Liver (tissue), 3 donors: ENCODE measurements at regions not wholly inside any gene's neighbourhood (a gene's known extent, or its start where the extent isn't known, plus 50 kb on each side); places are given as distances from the start of the nearest gene placed in this dataset.

Source experiments
- CTCF ChIP-seq: fragments of 150-350 bp; IDR thresholded peaks from 2 replicates; pipeline ENCODE4 v1.5.1; 2017; ENCODE audit warnings: improper control_type of control experiment, low read depth, low read length; ENCODE audit not compliant: missing input control
- HNF4A ChIP-seq, 2 donors: conservative IDR thresholded peaks; 2 replicates each; pipeline ENCODE4 v1.6.1; 2016; ENCODE audit warnings: antibody characterized with exemption in 2 of 2, mild to moderate bottlenecking in 2 of 2
- JUND ChIP-seq, 2 donors: IDR thresholded peaks; 2 replicates each; pipeline ENCODE4 v1.6.1; 2016; ENCODE audit warnings: antibody characterized with exemption in 2 of 2
- REST ChIP-seq: IDR thresholded peaks from 2 replicates; pipeline ENCODE4 v1.6.1; 2016; ENCODE audit warnings: antibody characterized with exemption, mild to moderate bottlenecking
- RXRA ChIP-seq, 2 donors: IDR thresholded peaks; 2 replicates each; pipeline ENCODE4 v1.6.1; 2017 to 2018; ENCODE audit warnings: antibody characterized with exemption in 2 of 2, mild to moderate bottlenecking in 1 of 2
- SP1 ChIP-seq: IDR thresholded peaks from 2 replicates; pipeline ENCODE4 v1.6.1; 2018; ENCODE audit warnings: antibody characterized with exemption, mild to moderate bottlenecking
- TAF1 ChIP-seq: conservative IDR thresholded peaks from 2 replicates; pipeline ENCODE4 v1.6.1; 2016; ENCODE audit warnings: antibody characterized with exemption, mild to moderate bottlenecking
- donor health status: healthy.
- donor health status: healthy.

- no peak for TF ChIP-seq CTCF
- no peak for TF ChIP-seq SP1
- TF ChIP-seq JUND (IDR thresholded peaks at IDR 0.05): no peak
- no peak for TF ChIP-seq RXRA (IDR thresholded peaks at IDR 0.05)
- no peak for TF ChIP-seq REST
- TF ChIP-seq TAF1: no peak
- TF ChIP-seq HNF4A (conservative IDR thresholded peaks at IDR 0.05): no peak
These were observed 570.5 kb upstream of the SOX11 start for GRCh38 chr2:5121642-5122041.
